NOMO-1 treated with dmso at 0.1 percent for 144 hours (cell line): ENCODE measurements at regions not wholly inside any gene's neighbourhood (a gene's known extent, or its start where the extent isn't known, plus 50 kb on each side); places are given as distances from the start of the nearest gene placed in this dataset.
"Not testable (repeated sequence)": the region's sequence is repeated elsewhere in the genome, so short reads cannot be mapped to it uniquely, and the experiment has no call there.

Source experiments
- DNase-seq: peaks from one replicate; lab custom pipeline; 2025; ENCODE audit not compliant: unreplicated experiment; lab: John Stamatoyannopoulos, UW

GRCh38 chr15:44848859-44849258, 107.6 kb upstream of the TERB2 start:
- not testable (repeated sequence) for DNase-seq

GRCh38 chr15:44849701-44850403, 106.6 kb upstream of the TERB2 start:
- DNase-seq, result not testable (repeated sequence)

GRCh38 chr15:44853304-44853950, 103.1 kb upstream of the TERB2 start:
- DNase-seq, result peak; percentile 14

- DNase-seq, result not testable (repeated sequence)
Measured at GRCh38 chr15:44854696-44855095, 101.8 kb upstream of the TERB2 start.

GRCh38 chr15:44856284-44856683, 100.2 kb upstream of the TERB2 start:
- DNase-seq, result not testable (repeated sequence)

- not testable (repeated sequence) for DNase-seq
Measured at GRCh38 chr15:44857164-44857710, 99.2 kb upstream of the TERB2 start.

GRCh38 chr15:44859088-44859487, 97.4 kb upstream of the TERB2 start:
- DNase-seq, result not testable (repeated sequence)

- not testable (repeated sequence) for DNase-seq
Measured at GRCh38 chr15:44860168-44860567, 96.3 kb upstream of the TERB2 start.

GRCh38 chr15:44861439-44861910, 95.0 kb upstream of the TERB2 start:
- no peak for DNase-seq

GRCh38 chr15:44861917-44862316, 94.6 kb upstream of the TERB2 start:
- DNase-seq, result no peak

GRCh38 chr15:44862866-44863265, 93.6 kb upstream of the TERB2 start:
- DNase-seq, result not testable (repeated sequence)

- not testable (repeated sequence) for DNase-seq
Measured at GRCh38 chr15:44868100-44868499, 88.4 kb upstream of the TERB2 start.

GRCh38 chr15:44870125-44870524, 86.4 kb upstream of the TERB2 start:
- not testable (repeated sequence) for DNase-seq

GRCh38 chr15:44873103-44873502, 83.4 kb upstream of the TERB2 start:
- DNase-seq, result no peak

- DNase-seq, result no peak
Measured at GRCh38 chr15:44879066-44879465, 77.4 kb upstream of the TERB2 start.

- DNase-seq, result no peak
Measured at GRCh38 chr15:44882499-44882968, 74.0 kb upstream of the TERB2 start.

GRCh38 chr15:44883199-44883877, 73.1 kb upstream of the TERB2 start:
- no peak for DNase-seq

- DNase-seq, result not testable (repeated sequence)
Measured at GRCh38 chr15:44898890-44899651, 57.4 kb upstream of the TERB2 start.

GRCh38 chr15:44899775-44900174, 56.7 kb upstream of the TERB2 start:
- DNase-seq, result not testable (repeated sequence)

- not testable (repeated sequence) for DNase-seq
Measured at GRCh38 chr15:44900796-44901195, 55.7 kb upstream of the TERB2 start.

- DNase-seq, result not testable (repeated sequence)
Measured at GRCh38 chr15:44903281-44903680, 53.2 kb upstream of the TERB2 start.
